ENCODE measurements at regions not wholly inside any gene's neighbourhood (a gene's known extent, or its start where the extent isn't known, plus 50 kb on each side); places are given as distances from the start of the nearest gene placed in this dataset.
"Not testable (repeated sequence)": the region's sequence is repeated elsewhere in the genome, so short reads cannot be mapped to it uniquely, and the experiment has no call there.

GRCh38 chr7:57243551-57243950, 111.3 kb upstream of the ZNF479 start:
- TF ChIP-seq, protein P1, sequence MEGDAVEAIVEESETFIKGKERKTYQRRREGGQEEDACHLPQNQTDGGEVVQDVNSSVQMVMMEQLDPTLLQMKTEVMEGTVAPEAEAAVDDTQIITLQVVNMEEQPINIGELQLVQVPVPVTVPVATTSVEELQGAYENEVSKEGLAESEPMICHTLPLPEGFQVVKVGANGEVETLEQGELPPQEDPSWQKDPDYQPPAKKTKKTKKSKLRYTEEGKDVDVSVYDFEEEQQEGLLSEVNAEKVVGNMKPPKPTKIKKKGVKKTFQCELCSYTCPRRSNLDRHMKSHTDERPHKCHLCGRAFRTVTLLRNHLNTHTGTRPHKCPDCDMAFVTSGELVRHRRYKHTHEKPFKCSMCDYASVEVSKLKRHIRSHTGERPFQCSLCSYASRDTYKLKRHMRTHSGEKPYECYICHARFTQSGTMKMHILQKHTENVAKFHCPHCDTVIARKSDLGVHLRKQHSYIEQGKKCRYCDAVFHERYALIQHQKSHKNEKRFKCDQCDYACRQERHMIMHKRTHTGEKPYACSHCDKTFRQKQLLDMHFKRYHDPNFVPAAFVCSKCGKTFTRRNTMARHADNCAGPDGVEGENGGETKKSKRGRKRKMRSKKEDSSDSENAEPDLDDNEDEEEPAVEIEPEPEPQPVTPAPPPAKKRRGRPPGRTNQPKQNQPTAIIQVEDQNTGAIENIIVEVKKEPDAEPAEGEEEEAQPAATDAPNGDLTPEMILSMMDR (conservative IDR thresholded peaks at IDR 0.05; ENCODE audit: low read length): not testable (repeated sequence)
- not testable (repeated sequence) for TF ChIP-seq EZH2phosphoT487 (IDR thresholded peaks at IDR 0.05; ENCODE audit: borderline replicate concordance, low read depth, low read length)

Data from OCI-LY7 (cell line).